ENCODE measurements at regions not wholly inside any gene's neighbourhood (a gene's known extent, or its start where the extent isn't known, plus 50 kb on each side); places are given as distances from the start of the nearest gene placed in this dataset.

- intact Hi-C loops (cut with DNase I; ENCODE audit: low total_unique reads) = no loop called here
- Histone ChIP-seq H3K4me3 (no peak overlapping the region), H3K4me1 (no peaks in the 10 kb centered on the region), H3K27ac (no peak overlapping the region), H3K36me3 (no peaks in the 10 kb centered on the region), H3K27me3 (peaks cover 0 to 9% (median 4%) of the 10 kb centered on the region in 3 donors), H3K9me3 (peaks cover 0 to 12% (median 9%) of the 10 kb centered on the region in 4 donors)
- no peak for DNase-seq
- TF ChIP-seq POLR2A (IDR thresholded peaks at IDR 0.05) (no peak), EP300 (IDR thresholded peaks at IDR 0.05) (no peak), POLR2AphosphoS5 (IDR thresholded peaks at IDR 0.05) (no peak)
- TF ChIP-seq, protein P1, sequence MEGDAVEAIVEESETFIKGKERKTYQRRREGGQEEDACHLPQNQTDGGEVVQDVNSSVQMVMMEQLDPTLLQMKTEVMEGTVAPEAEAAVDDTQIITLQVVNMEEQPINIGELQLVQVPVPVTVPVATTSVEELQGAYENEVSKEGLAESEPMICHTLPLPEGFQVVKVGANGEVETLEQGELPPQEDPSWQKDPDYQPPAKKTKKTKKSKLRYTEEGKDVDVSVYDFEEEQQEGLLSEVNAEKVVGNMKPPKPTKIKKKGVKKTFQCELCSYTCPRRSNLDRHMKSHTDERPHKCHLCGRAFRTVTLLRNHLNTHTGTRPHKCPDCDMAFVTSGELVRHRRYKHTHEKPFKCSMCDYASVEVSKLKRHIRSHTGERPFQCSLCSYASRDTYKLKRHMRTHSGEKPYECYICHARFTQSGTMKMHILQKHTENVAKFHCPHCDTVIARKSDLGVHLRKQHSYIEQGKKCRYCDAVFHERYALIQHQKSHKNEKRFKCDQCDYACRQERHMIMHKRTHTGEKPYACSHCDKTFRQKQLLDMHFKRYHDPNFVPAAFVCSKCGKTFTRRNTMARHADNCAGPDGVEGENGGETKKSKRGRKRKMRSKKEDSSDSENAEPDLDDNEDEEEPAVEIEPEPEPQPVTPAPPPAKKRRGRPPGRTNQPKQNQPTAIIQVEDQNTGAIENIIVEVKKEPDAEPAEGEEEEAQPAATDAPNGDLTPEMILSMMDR (IDR thresholded peaks at IDR 0.05) = no peak
- WGBS, 5 donors = 79 to 87% (median 81%) methylated on average over 4 of the region's 4 CpGs
These were observed 172.5 kb downstream of the BAMBI start for GRCh38 chr10:28849821-28850220.

DNA sequence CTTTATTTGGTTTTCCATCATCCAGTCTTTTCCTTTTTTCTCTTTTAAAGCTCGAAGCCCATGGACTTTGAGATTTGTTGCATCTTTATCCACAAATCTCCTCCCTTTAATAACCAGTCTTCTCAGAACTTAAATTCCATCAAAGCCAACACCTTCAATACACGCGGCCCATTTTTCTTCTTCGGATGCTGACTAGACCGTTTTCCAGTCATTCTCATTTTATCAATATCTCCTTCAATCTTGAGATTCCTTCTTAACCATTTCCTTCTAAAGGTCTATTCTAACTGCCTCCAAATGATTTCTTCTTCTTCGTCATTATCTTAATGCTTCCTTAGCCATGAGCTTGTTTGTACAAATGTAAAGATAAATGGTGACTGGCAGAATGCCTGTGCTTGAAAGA lies 173.5 kb downstream of the BAMBI start:
- WGBS, 5 donors = 75 to 86% (median 79%) methylated on average over 6 of the region's 6 CpGs
- Histone ChIP-seq H3K27me3 (peaks cover 0 to 6% (median 4%) of the 10 kb centered on the region in 3 donors), H3K9me3 (peaks cover 0 to 2% (median under 1%) of the 10 kb centered on the region in 4 donors), H3K36me3 (no peaks in the 10 kb centered on the region), H3K27ac (no peak overlapping the region), H3K4me3 (no peak overlapping the region), H3K4me1 (no peaks in the 10 kb centered on the region)
- DNase-seq = no peak
- intact Hi-C loops (cut with DNase I; ENCODE audit: low total_unique reads) = no loop called here
- TF ChIP-seq EP300 (IDR thresholded peaks at IDR 0.05) (no peak), POLR2AphosphoS5 (IDR thresholded peaks at IDR 0.05) (no peak), POLR2A (IDR thresholded peaks at IDR 0.05) (no peak)
- TF ChIP-seq, protein P1 (IDR thresholded peaks at IDR 0.05) = no peak

DNA sequence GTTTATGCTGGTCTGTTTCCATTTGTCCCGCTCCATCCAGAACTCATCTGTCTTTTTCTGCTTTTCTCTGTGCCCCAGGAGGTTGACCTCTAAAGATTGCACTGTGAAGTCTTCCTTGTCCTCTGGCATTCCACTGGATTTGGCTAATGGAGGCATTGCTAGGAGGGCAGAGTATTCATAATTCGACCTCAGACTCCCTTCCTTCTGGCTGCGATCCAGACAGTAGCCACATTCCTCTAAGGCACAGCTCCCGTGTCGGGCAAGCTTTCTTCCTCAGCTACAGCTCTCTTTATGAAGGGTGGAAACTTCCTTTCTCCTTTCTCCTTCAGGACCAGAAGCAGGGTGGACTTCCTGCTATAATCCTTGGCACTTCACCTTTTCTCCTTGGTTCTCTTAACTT lies 175.9 kb downstream of the BAMBI start:
- TF ChIP-seq, protein P1 (IDR thresholded peaks at IDR 0.05) = no peak
- TF ChIP-seq POLR2A (IDR thresholded peaks at IDR 0.05) (no peak), EP300 (IDR thresholded peaks at IDR 0.05) (no peak), POLR2AphosphoS5 (IDR thresholded peaks at IDR 0.05) (no peak)
- WGBS, 5 donors = 34 to 49% (median 48%) methylated on average over 5 of the region's 5 CpGs
- intact Hi-C loops (cut with DNase I; ENCODE audit: low total_unique reads) = no loop called here

DNA sequence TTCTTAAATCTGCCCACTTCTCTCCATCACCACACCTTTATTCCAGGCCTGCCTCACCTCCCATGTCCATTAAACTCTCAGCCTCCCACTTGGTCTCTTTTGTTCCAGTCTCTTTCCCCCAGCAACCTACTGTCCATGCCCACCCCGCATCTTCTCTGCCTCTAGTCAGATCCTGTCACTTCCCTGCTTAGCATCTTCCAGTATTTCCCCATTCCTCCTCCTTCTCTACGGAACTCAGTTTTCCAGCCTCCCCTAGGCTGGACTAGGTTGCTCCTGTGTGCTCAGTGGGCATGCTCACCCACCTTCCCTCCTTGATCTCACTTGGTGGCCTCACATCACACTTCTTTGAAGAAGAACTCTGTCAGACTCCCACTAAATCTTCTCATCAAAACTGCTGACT lies 179.8 kb downstream of the BAMBI start:
- 90 to 100% (median 95%) methylated on average over 2 of the region's 2 CpGs for WGBS, 5 donors
- Histone ChIP-seq H3K9me3 (no peaks in the 10 kb centered on the region), H3K27me3 (peaks cover 0 to 4% (median 0%) of the 10 kb centered on the region in 3 donors), H3K4me1 (no peaks in the 10 kb centered on the region), H3K36me3 (no peaks in the 10 kb centered on the region), H3K4me3 (no peak overlapping the region), H3K27ac (no peak overlapping the region)
- intact Hi-C loops (cut with DNase I; ENCODE audit: low total_unique reads) = no loop called here
- TF ChIP-seq POLR2A (IDR thresholded peaks at IDR 0.05) (no peak), POLR2AphosphoS5 (IDR thresholded peaks at IDR 0.05) (no peak), EP300 (IDR thresholded peaks at IDR 0.05) (no peak)
- TF ChIP-seq, protein P1 (IDR thresholded peaks at IDR 0.05) = no peak
- DNase-seq = no peak

More for the DNA sequence above, 175.9 kb downstream of the BAMBI start:
- no peak overlapping the region for H3K27ac ChIP-seq
- peak in 1 of 2 donors; percentile 40 for DNase-seq
- H3K9me3 ChIP-seq = no peaks in the 10 kb centered on the region
- no peaks in the 10 kb centered on the region for H3K36me3 ChIP-seq
- H3K4me1 ChIP-seq = no peaks in the 10 kb centered on the region
- peaks cover 0 to 4% (median 2%) of the 10 kb centered on the region in 3 donors for H3K27me3 ChIP-seq
- no peak overlapping the region for H3K4me3 ChIP-seq

Data from stomach (tissue), 8 donors.